PC-9 (cell line): ENCODE measurements at regions not wholly inside any gene's neighbourhood (a gene's known extent, or its start where the extent isn't known, plus 50 kb on each side); places are given as distances from the start of the nearest gene placed in this dataset.

Experiments used
- BruUV-seq: library from RNA; stranded (reverse); fragments of 400-500 nt; replicated peaks from 2 replicates; lab custom pipeline; 2021; lab: Mats Ljungman, UMichigan
- CTCF ChIA-PET: fragments of 300-600 bp; sonication (Branson Sonifier 250); formaldehyde crosslinking; loops from one replicate; lab custom pipeline; 2022; ENCODE audit warnings: antibody characterized with exemption; lab: Charles Lee
- POLR2A ChIA-PET: fragments of 300-600 bp; sonication (Branson Sonifier 250); formaldehyde crosslinking; loops from one replicate; lab custom pipeline; 2022; ENCODE audit warnings: antibody characterized with exemption; ENCODE audit not compliant: unreplicated experiment; lab: Charles Lee
- DNase-seq, 2 experiments: peaks; one replicate each; pipeline versions ENCODE4 v3.0.0 to v3.0.0-alpha.2; 2015 to 2022; ENCODE audit warnings: mixed read lengths in 1 of 2
- H2AFZ ChIP-seq: fragments of 200-600 bp; sonication (generic); 2 replicates; pipeline ENCODE4 v1.8.1; 2017; ENCODE audit warnings: antibody characterized with exemption
- H3F3A ChIP-seq: fragments of 200-600 bp; sonication (generic); 2 replicates; pipeline ENCODE4 v1.8.1; 2017; ENCODE audit warnings: antibody characterized with exemption, mild to moderate bottlenecking, low read depth; ENCODE audit not compliant: insufficient read depth
- H3K27ac ChIP-seq: fragments of 200-600 bp; sonication (generic); 2 replicates; pipeline ENCODE4 v1.6.1; 2016; ENCODE audit warnings: mixed run types
- H3K27me3 ChIP-seq: fragments of 200-600 bp; sonication (generic); 2 replicates; pipeline ENCODE4 v1.6.1; 2016; ENCODE audit warnings: low read depth, mixed run types; ENCODE audit not compliant: insufficient read depth
- H3K36me3 ChIP-seq: fragments of 200-600 bp; sonication (generic); 2 replicates; pipeline ENCODE4 v1.6.1; 2016; ENCODE audit warnings: low read depth, mixed run types
- H3K4me1 ChIP-seq: fragments of 200-600 bp; sonication (generic); replicated peaks from 2 replicates; pipeline ENCODE4 v1.6.1; 2016; ENCODE audit warnings: mixed run types; ENCODE audit not compliant: insufficient read depth
- H3K4me2 ChIP-seq: fragments of 200-600 bp; sonication (generic); 2 replicates; pipeline ENCODE4 v1.6.1; 2017; ENCODE audit warnings: mixed run types
- H3K4me3 ChIP-seq: fragments of 200-600 bp; sonication (generic); 2 replicates; pipeline ENCODE4 v1.6.1; 2016; ENCODE audit warnings: mixed run types
- H3K79me2 ChIP-seq: fragments of 200-600 bp; sonication (generic); 2 replicates; pipeline ENCODE4 v1.6.1; 2017; ENCODE audit warnings: low read depth, mixed run types
- H3K9me2 ChIP-seq: fragments of 200-600 bp; sonication (generic); 2 replicates; pipeline ENCODE4 v1.8.1; 2017; ENCODE audit warnings: mild to moderate bottlenecking; ENCODE audit not compliant: insufficient read depth
- H3K9me3 ChIP-seq: fragments of 200-600 bp; sonication (generic); 2 replicates; pipeline ENCODE4 v1.8.1; 2016; ENCODE audit warnings: low read depth; ENCODE audit not compliant: insufficient read depth
- H4K20me1 ChIP-seq: fragments of 200-600 bp; sonication (generic); 2 replicates; pipeline ENCODE4 v1.8.1; 2017; ENCODE audit not compliant: insufficient read depth
- EZH2 ChIP-seq: fragments of 200-600 bp; sonication (generic); IDR thresholded peaks from 2 replicates; pipeline ENCODE4 v1.8.0; 2017; ENCODE audit warnings: antibody characterized with exemption, low read depth
- intact Hi-C: fragments of 100-400 bp; cut with micrococcal nuclease; formaldehyde crosslinking; loops from one replicate; pipeline ENCODE4 v1.10.0; 2022; ENCODE audit not compliant: unreplicated experiment
- TF ChIP-seq, protein P1 (sequence below): fragments of 200-600 bp; sonication (generic); conservative IDR thresholded peaks from 2 replicates; pipeline ENCODE4 v1.6.1; 2017; ENCODE audit warnings: mixed run types, antibody characterized with exemption, mild to moderate bottlenecking, moderate library complexity

DNA sequence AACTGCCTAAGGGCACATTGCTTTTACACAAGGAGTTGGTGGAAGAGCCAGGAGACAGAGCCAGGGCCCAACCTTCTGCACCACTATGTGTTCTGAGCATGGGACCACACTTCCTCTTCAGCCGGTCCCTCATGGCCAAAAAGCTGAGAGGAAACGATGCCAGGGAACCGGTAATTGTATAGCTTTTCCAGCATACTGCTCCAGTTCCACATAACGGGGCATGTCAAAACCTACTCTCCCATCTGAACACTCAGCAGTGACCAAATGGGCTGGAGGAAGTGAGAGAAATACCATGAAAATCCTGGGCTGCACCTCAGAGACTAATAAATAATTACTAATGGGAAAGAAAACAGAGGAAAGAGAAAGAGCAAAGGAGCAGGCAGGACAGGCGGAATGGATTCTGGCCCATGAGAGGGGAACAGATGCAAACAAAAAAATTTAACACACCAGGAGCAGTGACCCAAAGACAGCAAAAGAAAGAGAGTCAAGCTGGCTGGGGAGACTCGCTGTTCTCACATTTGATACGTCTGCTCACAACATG lies 52.0 kb upstream of the BMP2 start:
- Histone ChIP-seq H3K4me3 (no peak overlapping the region), H3K9me2 (no peaks in the 10 kb centered on the region), H3K4me2 (0 out of 2 replicates have a peak overlapping the region, but pooled peaks have one; percentile 41), H3K79me2 (no peaks in the 10 kb centered on the region), H3K27ac (peak overlapping the region; percentile 66), H3K27me3 (no peaks in the 10 kb centered on the region), H4K20me1 (no peaks in the 10 kb centered on the region), H2AFZ (no peak overlapping the region), H3K4me1 (peaks cover 48% of the 10 kb centered on the region), H3K9me3 (peaks cover 7% of the 10 kb centered on the region), H3F3A (peaks cover 12% of the 10 kb centered on the region; the same call in 1 of the 2 replicates), H3K36me3 (no peaks in the 10 kb centered on the region)
- intact Hi-C loops = no loop called here
- DNase-seq = no peak
- BruUV-seq = no TSS peak
- ChIA-PET POLR2A (no interaction called here), CTCF (no interaction called here)
- TF ChIP-seq, protein P1, sequence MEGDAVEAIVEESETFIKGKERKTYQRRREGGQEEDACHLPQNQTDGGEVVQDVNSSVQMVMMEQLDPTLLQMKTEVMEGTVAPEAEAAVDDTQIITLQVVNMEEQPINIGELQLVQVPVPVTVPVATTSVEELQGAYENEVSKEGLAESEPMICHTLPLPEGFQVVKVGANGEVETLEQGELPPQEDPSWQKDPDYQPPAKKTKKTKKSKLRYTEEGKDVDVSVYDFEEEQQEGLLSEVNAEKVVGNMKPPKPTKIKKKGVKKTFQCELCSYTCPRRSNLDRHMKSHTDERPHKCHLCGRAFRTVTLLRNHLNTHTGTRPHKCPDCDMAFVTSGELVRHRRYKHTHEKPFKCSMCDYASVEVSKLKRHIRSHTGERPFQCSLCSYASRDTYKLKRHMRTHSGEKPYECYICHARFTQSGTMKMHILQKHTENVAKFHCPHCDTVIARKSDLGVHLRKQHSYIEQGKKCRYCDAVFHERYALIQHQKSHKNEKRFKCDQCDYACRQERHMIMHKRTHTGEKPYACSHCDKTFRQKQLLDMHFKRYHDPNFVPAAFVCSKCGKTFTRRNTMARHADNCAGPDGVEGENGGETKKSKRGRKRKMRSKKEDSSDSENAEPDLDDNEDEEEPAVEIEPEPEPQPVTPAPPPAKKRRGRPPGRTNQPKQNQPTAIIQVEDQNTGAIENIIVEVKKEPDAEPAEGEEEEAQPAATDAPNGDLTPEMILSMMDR = no peak
- no peak for TF ChIP-seq EZH2

DNA sequence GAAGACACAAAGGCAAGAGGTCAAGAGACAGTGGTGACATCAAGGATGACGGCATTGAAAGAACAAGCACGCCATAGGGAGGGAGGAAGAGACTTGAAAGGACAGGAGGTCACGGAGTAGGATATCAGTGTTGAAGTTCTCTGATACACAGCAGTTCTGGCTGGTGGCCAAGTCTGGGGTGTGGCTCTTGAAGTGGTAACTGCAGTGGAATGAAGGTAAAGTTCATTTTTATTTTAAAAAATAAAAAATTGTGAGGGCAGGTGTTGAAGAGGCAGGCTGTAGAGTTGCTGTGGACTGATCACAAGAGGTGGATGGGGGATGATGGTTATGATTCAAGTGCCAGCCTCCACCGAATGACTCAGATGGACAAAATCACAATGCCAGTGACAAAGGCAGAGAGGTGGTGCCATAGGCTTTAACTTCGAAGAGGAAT lies 53.2 kb upstream of the BMP2 start:
- CTCF ChIA-PET = no interaction called here
- peak; percentile 4 to 45 for DNase-seq
- H2AFZ ChIP-seq = no peak overlapping the region
- peaks cover 60% of the 10 kb centered on the region for H3K4me1 ChIP-seq
- H3K4me3 ChIP-seq = no peak overlapping the region
- no peaks in the 10 kb centered on the region for H3K27me3 ChIP-seq
- intact Hi-C loops = no loop called here
- H4K20me1 ChIP-seq = no peaks in the 10 kb centered on the region
- peaks cover 12% of the 10 kb centered on the region; the same call in 1 of the 2 replicates for H3F3A ChIP-seq
- POLR2A ChIA-PET = no interaction called here
- peaks cover 3% of the 10 kb centered on the region for H3K9me3 ChIP-seq
- H3K79me2 ChIP-seq = no peaks in the 10 kb centered on the region
- peak overlapping the region; percentile 41 for H3K4me2 ChIP-seq
- peak overlapping the region; percentile 66 for H3K27ac ChIP-seq
- H3K9me2 ChIP-seq = no peaks in the 10 kb centered on the region
- no peak for TF ChIP-seq EZH2
- TF ChIP-seq, protein P1 = no peak
- H3K36me3 ChIP-seq = no peaks in the 10 kb centered on the region
- no TSS peak for BruUV-seq

DNA sequence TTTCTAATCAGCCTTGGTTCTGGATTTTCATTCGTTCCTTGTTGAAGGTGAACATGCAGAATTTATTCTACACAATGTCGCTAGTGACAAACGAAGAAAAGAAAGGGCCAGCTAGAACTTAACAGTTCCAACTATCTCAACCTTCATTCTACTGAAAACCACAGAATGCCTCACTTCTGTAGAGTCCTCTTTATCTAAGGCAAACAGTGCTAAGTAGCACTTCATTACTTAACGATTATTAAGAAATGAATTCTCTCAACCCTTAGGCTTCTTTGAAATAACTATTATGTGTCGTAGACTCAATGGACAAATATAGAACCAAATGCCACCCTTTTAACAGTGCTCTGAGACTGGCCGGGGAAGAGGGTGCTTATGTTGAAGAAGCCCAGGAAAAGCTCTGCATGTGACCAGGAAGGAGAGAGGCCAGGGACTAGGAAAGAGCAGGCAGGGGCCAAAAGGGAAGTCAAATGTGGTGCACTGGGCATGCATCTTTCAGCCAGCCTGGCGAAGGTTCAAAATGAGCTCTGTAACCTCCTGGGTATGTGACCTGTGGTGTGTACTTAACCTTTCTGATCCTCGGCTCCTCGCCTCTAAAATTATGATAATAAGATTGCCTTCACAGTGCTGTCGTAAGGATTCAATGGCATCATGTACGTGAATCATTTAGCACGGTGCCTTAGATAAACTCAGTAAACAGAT lies 55.4 kb upstream of the BMP2 start:
- no peaks in the 10 kb centered on the region for H3K79me2 ChIP-seq
- no peaks in the 10 kb centered on the region for H3K9me2 ChIP-seq
- POLR2A ChIA-PET = no interaction called here
- peaks cover 82% of the 10 kb centered on the region for H3K4me1 ChIP-seq
- H4K20me1 ChIP-seq = no peaks in the 10 kb centered on the region
- peak in 1 of 2 experiments; percentile 57 for DNase-seq
- H3K4me2 ChIP-seq = peak overlapping the region; percentile 48
- CTCF ChIA-PET = no interaction called here
- no peaks in the 10 kb centered on the region for H3K27me3 ChIP-seq
- intact Hi-C loops = no loop called here
- no peaks in the 10 kb centered on the region for H3K36me3 ChIP-seq
- H3K27ac ChIP-seq = peak overlapping the region; percentile 56
- H3F3A ChIP-seq = peaks cover 15% of the 10 kb centered on the region; the same call in 1 of the 2 replicates
- H2AFZ ChIP-seq = no peak overlapping the region
- BruUV-seq = no TSS peak
- TF ChIP-seq, protein P1 = no peak
- TF ChIP-seq EZH2 = no peak
- H3K9me3 ChIP-seq = no peaks in the 10 kb centered on the region
- H3K4me3 ChIP-seq = no peak overlapping the region
